Stimulated activated naive CD4-positive, alpha-beta T cell treated with Interleukin-2 at 50 U/mL for 16 hours (primary cell): ENCODE measurements at regions not wholly inside any gene's neighbourhood (a gene's known extent, or its start where the extent isn't known, plus 50 kb on each side); places are given as distances from the start of the nearest gene placed in this dataset.
"Not testable (repeated sequence)": the region's sequence is repeated elsewhere in the genome, so short reads cannot be mapped to it uniquely, and the experiment has no call there.

Experiments
- DNase-seq: peaks from one replicate; lab custom pipeline; 2025; lab: John Stamatoyannopoulos, UW

DNA sequence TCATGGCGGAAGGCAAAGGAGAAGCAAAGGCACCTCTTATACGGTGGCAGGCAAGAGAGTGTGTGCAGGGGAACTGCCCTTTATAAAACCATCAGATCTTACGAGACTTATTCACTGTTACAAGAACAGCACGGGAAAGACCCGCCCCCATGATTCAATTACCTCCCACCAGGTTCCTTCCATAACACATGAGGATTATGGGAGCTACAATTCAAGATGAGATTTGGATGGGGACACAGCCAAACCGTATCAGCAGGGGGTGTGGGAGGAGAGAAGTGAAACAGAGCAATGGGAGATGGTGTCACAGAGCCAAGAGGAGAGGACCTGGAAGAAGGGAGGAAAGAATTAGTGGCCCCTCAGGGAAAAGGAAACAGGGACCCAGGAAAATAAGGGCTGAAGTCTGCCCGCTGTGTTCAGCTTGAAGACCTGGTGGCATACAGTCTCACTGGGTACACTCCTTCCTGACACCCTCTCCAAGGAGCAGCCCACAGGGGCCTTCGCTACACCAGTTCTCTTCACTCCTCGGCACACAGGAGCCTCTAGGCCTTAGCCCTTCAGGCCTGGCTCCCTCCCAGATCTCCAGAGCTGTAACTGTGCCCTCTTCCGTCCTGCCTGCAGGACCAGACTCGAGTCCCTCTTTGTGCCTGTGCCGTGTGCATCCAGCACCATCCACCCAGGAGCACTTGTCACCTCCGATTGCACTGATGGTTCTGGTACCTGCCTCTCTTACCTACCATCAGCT is 262.1 kb downstream of the EIPR1 start:
- DNase-seq: no peak

DNA sequence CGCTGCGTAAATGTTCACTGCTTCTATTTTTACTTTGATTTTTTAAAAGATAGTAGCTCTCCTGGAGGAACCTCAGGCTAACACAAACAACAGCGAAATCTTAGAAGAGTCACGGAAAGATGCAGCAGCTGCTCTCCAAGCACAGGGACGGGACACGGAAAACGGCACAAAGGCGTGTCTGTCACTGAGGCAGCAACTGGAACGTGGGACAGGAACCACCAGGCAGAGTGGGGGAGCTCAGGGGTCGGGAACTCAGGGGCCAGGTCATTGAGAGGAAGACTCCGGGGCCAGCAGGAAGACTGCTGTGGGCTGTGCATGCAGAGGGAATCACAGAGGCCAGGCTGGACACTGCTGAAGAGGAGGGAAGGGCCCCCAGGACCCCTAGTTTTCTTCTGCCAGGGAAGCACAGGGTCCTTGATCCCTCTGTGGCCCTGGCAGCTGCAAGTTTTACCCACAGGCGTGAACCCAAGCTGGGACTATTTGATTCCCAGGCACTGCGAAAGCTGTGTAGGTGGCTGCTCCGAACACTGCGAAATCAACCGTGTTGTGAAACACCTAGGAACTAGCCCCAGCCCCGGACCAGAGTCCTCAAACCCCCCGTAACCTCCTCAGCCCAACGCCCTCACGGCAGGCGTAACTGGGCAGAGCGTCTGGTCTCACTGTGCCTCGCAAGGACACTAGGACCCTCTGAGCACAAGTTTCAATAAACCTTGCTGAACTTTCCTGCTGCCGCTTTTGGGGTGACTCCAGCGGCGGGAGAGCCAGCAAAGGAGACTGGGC is 263.0 kb downstream of the EIPR1 start:
- DNase-seq: no peak

DNA sequence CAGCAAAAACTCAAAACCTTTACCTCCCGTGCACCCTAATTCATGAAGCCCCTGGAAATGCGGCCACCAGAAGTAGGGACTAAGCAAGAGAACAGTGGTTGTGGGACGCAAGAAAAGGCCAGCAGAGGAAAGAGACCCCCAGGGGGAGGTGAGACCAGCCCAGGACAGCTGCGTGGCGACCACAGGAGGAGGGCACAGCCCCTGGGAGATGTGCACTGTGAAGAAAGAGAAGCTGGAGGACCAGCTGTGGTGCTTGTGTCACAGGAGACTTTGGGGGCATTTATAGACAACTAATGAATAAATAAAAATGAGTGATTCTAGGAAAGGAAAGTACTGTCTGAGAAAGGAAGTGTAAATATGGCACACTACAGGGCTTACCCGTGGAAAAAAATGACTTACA is 263.8 kb downstream of the EIPR1 start:
- no peak for DNase-seq

DNA sequence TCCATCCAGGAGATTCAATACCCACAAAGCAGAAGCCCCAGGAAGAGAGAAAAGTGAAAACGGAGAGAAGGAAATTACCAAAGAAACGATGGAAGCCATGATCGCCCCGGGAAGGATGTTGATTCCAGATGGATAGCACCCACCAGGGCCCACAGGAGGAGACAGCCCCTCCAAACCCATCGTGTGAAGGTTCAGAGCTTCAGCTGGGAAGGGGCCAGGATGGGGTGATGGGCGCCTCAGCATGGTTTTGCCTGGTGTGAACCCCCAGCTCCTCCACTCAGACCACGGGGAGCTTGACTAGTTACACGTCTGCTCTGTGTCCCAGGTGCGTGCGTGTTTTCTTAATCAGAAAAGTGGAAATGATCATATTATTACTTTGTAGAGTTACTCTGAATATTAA is 264.5 kb downstream of the EIPR1 start:
- DNase-seq: no peak

DNA sequence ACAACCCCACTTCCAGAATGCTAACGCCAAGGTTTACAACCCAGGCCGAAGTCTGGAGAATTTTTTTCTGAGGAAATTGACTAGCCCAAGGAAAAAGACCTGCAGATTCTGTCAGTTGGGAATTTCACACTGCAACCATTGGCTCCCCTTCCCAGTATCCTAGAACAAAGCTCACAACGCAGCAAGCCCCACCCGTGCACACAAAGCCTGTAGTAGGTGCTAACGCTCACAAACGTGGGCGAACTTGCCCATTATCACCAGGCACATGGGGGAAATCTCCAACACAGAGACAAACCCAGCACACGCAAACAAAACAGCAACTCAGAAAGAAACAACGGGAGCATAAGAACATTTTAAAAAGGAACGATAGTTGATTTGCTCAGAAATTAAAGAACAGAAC is 265.1 kb downstream of the EIPR1 start:
- DNase-seq: no peak

DNA sequence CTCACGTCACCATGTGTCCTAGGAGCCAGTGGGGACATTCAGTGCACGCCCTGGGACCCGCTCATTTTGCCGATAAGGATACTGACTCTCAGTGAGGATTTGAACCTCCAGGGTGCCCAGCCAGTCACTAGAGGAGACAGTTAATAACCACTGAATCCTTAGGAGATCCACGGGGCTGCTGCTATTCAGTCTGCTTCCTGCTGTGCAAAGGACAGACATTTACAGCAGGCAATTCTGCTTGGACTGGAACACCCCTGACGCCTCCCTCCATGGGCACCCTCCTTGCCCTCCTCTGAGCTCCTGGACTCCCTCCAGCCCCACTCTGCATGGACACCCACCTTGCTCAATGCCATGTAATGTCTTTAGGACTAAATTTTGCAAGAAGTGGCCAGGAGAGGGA is 265.5 kb downstream of the EIPR1 start:
- no peak for DNase-seq

DNA sequence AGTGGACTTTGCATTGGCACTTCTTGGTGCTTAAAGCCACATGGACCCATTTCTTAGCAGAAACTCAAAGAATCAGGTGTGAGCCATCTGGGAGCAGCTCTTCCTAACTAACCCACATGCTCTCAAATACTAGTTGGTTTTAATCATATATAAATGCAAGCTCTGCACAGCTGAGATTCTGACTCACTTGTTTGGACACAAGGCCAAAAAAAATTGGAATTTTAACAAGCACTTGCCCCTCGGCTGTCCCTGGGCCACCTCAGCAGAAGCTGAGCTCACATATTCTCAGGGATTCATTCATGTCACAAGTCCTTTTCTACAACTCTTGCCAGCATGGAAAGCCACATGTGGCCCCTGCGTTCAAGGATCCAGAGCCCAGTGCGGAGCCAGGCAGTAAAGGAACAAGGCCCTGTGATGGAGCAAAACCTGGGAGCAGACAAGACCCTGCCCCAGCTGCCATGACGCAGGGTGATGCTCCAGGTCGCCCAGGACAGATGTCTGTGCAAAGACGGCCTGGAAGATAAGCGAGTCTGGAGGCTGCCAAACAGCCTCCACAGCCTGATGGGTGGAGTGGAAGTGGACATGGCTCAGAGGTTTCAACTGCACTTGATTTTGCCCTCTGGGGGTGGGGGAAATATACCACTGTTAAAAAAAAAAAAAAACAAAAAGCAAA is 266.5 kb downstream of the EIPR1 start:
- no peak for DNase-seq

DNA sequence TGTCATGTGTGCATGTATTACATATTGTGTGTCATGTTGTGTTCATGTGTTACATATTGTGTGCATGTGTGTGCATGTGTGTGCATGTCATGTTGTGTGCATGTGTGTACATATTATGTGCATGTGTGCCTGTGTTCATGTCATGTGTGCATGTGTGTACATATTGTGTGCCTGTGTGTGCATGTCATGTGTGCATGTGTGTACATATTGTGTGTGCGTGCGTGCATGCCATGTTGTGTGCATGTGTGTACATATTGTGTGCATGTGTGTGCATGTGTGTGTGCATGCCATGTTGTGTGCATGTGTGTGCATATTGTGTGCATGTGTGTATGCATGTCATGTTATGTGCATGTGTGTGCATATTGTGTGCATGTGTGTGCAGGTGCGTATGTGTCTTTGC is 267.1 kb downstream of the EIPR1 start:
- DNase-seq: no peak

DNA sequence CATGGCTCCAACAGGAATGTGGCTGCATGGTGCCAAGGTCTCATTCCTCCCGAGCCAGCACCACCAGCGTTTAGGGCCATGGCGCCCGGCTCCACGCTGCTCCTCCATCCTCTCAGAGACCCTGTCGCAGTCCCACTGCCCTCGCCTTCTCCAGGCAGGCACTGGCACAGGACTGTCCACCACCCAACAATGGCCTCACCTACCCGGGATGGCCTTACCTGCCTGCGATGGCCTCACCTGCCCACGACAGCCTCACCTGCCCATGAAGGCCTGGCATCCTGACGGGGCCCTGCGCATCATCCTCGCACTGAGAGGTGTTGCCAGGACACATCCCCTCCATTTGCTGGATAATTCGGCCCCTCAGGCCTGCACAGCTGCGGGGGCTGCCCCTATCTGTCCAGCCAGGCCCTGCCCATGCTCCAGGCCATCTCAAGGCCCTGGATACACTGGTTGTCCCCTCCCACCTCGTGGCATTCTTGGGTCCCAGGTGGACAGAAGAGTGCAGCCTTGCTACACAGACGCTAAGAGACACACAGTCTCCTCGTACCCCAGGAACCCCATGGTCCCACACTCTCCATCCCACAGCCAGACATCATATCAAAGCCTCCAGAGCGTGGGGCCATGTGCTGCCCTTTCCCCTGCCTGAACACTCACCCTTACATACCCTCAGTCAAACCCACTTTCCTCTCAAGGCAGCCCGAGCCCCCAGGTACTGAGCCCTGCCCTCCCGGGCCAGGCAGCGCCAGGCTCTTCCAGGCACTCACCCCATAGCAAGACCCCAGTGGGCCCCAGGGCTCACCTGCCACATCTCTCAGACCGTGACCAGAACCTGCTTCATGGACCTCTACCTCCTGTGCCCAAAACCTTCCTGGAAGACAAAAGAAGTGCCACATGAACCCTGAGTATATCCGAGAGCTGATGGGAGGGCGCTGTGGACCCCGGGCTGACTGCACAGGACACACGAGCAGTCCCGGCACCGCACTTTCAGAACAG is 268.6 kb downstream of the EIPR1 start:
- DNase-seq: no peak

DNA sequence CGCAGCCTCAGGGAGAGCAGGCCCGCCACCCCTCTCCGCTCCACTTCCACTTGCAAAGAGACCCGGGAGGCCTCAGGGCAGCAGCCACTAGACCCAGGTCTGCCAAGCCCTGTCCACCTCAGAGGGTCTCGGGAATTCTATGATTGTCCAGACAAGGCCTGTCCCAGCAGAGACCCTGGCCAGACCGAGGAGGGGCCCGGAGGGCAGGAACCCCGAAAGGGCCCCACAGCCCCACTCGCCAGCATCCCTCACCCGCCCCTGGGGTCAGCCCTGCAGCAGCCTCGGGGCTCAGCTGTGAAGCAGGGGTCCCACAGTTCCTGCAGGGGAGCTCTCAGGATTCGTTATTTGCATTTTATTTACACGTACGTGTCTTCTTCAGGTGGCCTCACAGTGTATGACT is 269.5 kb downstream of the EIPR1 start:
- DNase-seq: no peak

DNA sequence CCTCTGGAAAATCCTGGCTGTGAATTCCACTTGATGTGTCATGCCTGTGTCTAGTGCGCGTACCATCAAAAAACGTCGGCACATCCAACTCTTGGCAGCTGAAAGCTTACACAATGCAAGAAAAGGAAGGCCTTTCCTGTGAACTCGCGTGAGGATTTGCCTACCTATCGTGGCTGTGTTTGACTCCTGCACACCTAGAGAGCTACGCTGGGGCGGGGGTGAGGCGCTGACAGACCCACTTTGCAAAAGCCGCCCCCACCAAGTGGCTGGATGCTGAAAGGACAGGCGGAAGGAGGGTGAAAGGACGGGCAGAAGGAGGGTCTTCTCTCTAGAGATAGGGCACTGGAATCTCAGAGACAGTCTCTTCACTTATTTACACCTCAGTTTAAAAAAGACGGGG is 270.1 kb downstream of the EIPR1 start:
- no peak for DNase-seq

DNA sequence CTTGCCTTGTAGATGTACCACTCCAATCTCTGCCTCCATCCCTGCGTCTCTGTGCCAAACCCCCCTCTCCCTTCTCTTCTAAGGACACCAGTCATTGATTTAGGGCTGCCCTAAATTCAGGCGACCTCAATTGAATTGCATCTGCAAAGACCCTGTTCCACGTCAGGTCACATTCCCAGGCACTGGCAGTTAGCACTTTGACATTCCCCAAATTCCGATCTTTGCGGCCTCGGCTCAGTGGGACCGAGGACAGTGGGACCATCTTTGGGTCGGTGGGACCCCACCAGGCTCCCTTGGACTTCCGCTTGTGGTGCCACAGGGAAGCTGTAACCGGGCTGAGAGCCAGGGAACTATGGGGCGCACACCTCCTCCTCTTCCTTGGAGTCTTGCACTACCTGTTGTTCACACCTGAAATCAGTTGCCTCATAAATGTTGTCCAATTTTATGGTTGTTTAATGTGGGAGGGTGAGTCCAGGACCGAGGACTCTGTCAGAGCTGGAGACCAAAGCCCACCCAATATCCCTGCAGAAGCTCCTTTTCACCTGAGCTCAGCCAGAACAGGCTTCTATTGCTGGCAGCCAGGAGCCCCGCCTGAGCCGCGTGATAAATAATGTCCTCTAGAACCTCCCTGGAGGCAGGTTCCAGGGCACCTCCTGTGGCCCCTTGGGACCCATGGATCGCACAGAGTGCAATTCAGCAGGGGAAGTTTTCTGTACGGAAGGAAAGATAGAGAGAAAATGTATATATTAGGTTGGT is 271.6 kb downstream of the EIPR1 start:
- no peak for DNase-seq

DNA sequence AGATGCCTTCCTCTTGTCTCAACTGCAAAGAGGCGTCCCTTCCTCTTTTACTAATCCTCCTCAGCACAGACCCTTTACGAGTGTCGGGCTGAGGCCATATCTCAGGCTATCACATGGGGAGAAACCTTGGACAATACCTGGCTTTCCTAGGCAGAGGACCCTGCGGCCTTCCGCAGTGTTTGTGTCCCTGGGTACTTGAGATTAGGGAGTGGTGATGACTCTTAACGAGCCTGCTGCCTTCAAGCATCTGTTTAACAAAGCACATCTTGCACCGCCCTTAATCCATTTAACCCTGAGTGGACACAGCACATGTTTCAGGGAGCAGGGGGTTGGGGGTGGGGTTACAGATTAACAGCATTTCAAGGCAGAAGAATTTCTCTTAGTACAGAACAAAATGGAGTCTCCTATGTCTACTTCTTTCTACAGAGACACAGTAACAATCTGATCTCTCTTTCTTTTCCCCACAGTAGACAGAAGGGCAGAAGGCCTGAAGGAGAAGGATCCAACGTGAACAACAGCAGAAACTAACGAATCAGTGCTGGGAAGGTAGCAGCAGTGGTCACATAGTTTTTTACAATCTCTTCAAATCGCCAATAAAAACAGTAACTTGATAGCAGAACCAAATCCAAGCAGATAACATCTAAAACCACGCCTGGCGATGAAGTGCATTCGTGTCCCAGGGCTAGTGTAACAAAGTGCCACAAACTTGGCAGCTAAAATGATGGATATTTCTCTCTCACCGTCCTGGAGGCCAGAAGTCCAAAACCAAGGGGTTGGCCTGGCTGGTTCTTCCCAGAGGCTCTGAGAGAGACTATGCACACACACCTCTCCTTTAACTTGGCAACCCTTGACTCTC is 272.4 kb downstream of the EIPR1 start:
- not testable (repeated sequence) for DNase-seq

DNA sequence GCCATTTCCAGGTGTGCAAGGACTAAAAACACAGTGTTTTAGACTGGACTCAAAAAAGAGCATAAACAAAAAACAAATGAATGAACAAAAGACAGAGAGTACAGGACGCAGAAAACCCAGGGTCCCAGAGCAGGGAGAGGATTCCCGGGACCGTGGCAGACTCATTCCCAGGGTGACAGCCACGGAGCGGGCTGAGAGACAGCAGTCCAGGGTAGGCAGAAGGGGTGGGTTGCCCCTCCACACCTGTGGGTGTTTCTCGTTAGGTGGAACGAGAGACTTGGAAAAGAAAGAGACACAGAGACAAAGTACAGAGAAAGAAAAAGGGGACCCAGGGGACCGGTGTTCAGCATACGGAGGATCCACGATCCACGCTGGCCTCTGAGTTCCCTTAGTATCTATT is 273.4 kb downstream of the EIPR1 start:
- DNase-seq: no peak

DNA sequence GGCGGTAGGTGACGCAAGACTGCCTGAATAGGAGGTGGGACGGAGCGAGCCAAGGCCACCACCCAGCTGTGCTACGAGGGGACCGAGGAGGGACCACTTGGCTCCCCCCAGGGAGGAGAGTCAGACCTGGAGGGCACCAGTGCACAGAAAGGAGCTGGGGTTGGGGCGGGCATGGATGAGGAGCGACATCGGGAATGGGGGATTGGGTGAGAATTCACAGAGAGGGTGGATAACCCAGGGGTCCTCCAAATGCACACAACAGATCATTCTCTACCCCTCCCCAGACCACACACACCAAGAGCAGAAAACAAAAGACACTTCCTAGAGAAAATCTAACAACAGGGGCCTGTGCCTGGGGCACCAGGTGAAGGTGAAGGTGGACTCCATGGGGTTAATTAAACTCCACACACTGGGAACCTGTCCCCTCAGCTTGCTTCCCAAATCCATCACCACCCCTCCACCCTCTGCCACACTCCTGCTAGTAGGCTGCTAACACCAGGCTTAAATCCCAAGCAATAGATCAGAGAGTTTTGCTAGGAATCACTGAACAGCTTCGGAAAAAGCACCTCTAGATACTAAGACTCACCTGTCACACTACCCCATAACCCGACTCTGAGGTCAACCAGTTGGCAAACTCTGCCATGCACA is 274.6 kb downstream of the EIPR1 start:
- DNase-seq: no peak

DNA sequence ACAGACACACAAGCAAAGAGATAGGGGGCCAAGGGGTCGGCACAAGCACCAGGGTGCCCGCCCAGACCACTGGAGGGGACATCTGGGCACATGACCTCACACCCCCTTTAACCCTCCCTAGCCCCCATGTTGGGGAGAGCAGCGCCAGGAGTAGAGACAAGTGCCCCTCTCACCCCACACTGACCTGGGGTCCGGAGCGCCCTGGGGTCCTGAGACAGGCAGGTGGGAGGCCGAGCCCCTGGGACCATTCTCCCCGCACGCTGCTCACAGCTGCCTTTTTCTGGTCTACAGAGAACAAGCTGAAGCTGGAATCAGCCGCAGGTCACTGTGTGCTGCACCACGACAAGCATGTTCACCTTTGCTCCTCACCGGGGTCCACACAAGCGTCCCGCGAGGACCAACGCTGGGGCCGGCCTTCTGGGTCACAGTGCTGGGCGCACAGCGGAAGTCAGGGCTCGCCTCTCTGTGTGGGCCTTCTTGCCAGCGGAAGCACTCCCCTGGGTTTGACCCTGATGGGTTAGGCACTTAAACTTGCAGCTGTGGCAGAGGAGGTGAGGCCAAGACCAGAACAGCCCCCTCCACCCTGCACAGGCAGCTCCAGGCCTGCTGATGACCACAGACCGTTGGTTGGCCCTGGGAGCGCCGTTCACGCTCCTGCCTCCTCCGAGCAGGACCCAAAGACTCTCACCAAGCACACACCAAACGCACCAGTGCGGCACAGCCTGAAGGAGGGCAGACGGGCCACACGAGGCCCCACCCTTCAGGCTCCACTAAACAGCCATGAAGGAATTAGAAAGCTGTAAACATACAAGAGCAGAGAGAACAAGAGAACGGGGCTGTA is 275.3 kb downstream of the EIPR1 start:
- no peak for DNase-seq

DNA sequence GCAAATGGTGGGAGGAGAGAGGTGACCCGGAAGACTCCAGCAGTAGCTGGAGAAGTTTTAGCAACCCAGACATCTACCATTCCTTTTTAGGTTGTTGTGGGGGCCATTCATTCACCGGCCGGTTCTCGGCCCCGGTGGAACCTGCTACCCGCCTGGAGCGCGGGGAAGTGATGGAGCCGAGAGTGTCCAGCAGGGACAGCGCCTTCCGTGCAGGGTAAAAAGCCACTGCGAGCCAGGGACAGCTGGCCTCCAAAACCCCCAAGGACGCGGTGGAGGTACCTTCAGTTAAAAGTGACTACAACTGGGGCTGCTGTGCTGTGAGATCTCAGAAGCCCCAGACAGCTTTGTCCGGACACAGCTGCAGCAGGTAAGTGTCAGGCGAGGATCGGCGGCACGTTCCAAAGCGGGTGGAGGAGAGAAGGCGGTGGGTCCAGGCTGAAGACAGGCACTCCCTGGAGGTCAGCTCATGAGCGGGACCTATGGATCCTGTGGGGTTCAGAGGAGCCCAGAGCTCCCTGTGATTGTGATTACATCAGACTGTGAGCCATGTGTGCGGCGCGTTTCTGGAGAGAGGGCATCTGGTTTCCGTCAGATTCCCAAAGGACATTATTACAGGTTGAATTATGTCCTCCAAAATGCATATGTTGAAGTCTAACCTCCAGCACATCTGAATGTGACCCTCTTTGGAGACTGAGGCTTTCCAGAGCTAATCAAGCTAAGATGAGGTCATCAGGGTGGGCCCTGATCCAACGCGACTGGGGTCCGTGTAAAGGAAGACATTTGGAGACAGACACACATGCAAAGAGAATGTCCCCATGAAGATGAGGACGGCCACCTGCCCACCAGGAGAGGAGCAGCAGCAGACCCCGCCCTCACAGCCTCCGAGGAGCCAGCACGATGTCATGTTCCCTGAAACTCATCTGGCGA is 276.3 kb downstream of the EIPR1 start:
- no peak for DNase-seq

DNA sequence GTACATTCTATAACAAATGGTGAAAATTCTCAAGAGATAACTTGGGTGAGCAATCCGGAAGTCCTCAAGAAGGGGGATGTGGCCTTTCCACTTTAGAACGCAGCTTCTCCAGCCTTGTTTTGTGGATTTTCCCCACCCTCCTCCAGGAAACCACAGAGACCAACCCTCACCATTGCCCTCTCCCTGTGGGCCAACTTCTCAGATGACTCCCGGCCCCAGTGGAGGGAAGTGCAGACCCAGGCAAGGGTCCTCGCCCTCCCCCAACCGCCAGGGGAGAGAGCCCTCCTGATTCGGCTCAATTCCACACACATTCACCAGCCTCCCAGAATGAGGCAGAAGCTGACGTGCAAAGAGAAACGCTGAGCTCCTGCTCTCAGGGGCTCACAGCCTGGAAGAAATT is 277.2 kb downstream of the EIPR1 start:
- DNase-seq: no peak
